Activated T-cell treated with anti-CD3 and anti-CD28 coated beads, Interleukin-2, amount 50 U/mL, for 24 hours (primary cell): ENCODE measurements at regions not wholly inside any gene's neighbourhood (a gene's known extent, or its start where the extent isn't known, plus 50 kb on each side); places are given as distances from the start of the nearest gene placed in this dataset.
A peak's percentile ranks its signal among the peaks of the same experiment; 100 is the strongest.
"Not testable (repeated sequence)": the region's sequence is repeated elsewhere in the genome, so short reads cannot be mapped to it uniquely, and the experiment has no call there.

ENCODE experiments used
- DNase-seq: peaks from one replicate; pipeline ENCODE4 v3.0.0-alpha.2; 2020
- H3K27ac Mint-ChIP-seq: 2 replicates; pipeline ENCODE4 v1.8.0; 2020; ENCODE audit warnings: mild to moderate bottlenecking, mixed read lengths
- H3K27me3 Mint-ChIP-seq: 2 replicates; pipeline ENCODE4 v1.8.0; 2020; ENCODE audit warnings: mixed read lengths
- H3K36me3 Mint-ChIP-seq: 2 replicates; pipeline ENCODE4 v1.8.0; 2020; ENCODE audit warnings: low read depth, mixed read lengths
- H3K4me1 Mint-ChIP-seq: 2 replicates; pipeline ENCODE4 v1.8.0; 2020; ENCODE audit warnings: low read depth, mixed read lengths
- H3K4me3 Mint-ChIP-seq: 2 replicates; pipeline ENCODE4 v1.8.0; 2020; ENCODE audit warnings: mild to moderate bottlenecking, moderate library complexity, mixed read lengths
- H3K9me3 Mint-ChIP-seq: 2 replicates; pipeline ENCODE4 v1.8.0; 2020; ENCODE audit warnings: mixed read lengths

- no peaks in the 10 kb centered on the region for H3K9me3 Mint-ChIP-seq
- peaks cover 31% of the 10 kb centered on the region for H3K4me1 Mint-ChIP-seq
- no peak overlapping the region for H3K27ac Mint-ChIP-seq
- H3K27me3 Mint-ChIP-seq: peaks cover 57% of the 10 kb centered on the region
- no peak for DNase-seq
- no peak overlapping the region for H3K4me3 Mint-ChIP-seq
- H3K36me3 Mint-ChIP-seq: no peaks in the 10 kb centered on the region
Observed at GRCh38 chr1:10943991-10944730, 68.3 kb upstream of the TARDBP start.

GRCh38 chr1:10945991-10946509, 66.4 kb upstream of the TARDBP start:
- Mint-ChIP-seq H3K27ac (no peak overlapping the region), H3K4me3 (no peak overlapping the region), H3K27me3 (peaks cover 50% of the 10 kb centered on the region), H3K9me3 (no peaks in the 10 kb centered on the region), H3K36me3 (no peaks in the 10 kb centered on the region), H3K4me1 (peaks cover 12% of the 10 kb centered on the region)
- no peak for DNase-seq

- peaks cover 7% of the 10 kb centered on the region for H3K4me1 Mint-ChIP-seq
- H3K4me3 Mint-ChIP-seq: no peak overlapping the region
- no peaks in the 10 kb centered on the region for H3K36me3 Mint-ChIP-seq
- DNase-seq: no peak
- H3K9me3 Mint-ChIP-seq: no peaks in the 10 kb centered on the region
- H3K27ac Mint-ChIP-seq: no peak overlapping the region
- peaks cover 39% of the 10 kb centered on the region for H3K27me3 Mint-ChIP-seq
Observed at GRCh38 chr1:10947181-10947580, 65.3 kb upstream of the TARDBP start.

- Mint-ChIP-seq H3K27ac (no peak overlapping the region), H3K4me3 (no peak overlapping the region), H3K36me3 (no peaks in the 10 kb centered on the region), H3K4me1 (peaks cover 5% of the 10 kb centered on the region), H3K27me3 (peaks cover 34% of the 10 kb centered on the region), H3K9me3 (no peaks in the 10 kb centered on the region)
- DNase-seq: no peak
Observed at GRCh38 chr1:10947691-10948462, 64.6 kb upstream of the TARDBP start.

- Mint-ChIP-seq H3K27ac (no peak overlapping the region), H3K4me1 (peaks cover 5% of the 10 kb centered on the region), H3K4me3 (no peak overlapping the region), H3K36me3 (no peaks in the 10 kb centered on the region), H3K9me3 (no peaks in the 10 kb centered on the region), H3K27me3 (peaks cover 32% of the 10 kb centered on the region)
- no peak for DNase-seq
Observed at GRCh38 chr1:10948463-10948775, 64.0 kb upstream of the TARDBP start.

- Mint-ChIP-seq H3K36me3 (no peaks in the 10 kb centered on the region), H3K27ac (no peak overlapping the region), H3K4me3 (no peak overlapping the region), H3K27me3 (peaks cover 13% of the 10 kb centered on the region), H3K9me3 (no peaks in the 10 kb centered on the region), H3K4me1 (no peaks in the 10 kb centered on the region)
- no peak for DNase-seq
Observed at GRCh38 chr1:10950316-10951172, 61.9 kb upstream of the TARDBP start.

GRCh38 chr1:10951298-10951697, 61.2 kb upstream of the TARDBP start:
- not testable (repeated sequence) for DNase-seq, H3K27me3 Mint-ChIP-seq, H3K36me3 Mint-ChIP-seq, H3K4me1 Mint-ChIP-seq, H3K27ac Mint-ChIP-seq, H3K9me3 Mint-ChIP-seq, H3K4me3 Mint-ChIP-seq

GRCh38 chr1:10951961-10952360, 60.5 kb upstream of the TARDBP start:
- no peaks in the 10 kb centered on the region for H3K36me3 Mint-ChIP-seq
- DNase-seq: no peak
- no peaks in the 10 kb centered on the region for H3K9me3 Mint-ChIP-seq
- no peak overlapping the region for H3K27ac Mint-ChIP-seq
- peaks cover 7% of the 10 kb centered on the region for H3K27me3 Mint-ChIP-seq
- no peaks in the 10 kb centered on the region for H3K4me1 Mint-ChIP-seq
- H3K4me3 Mint-ChIP-seq: no peak overlapping the region

- no peaks in the 10 kb centered on the region for H3K36me3 Mint-ChIP-seq
- DNase-seq: no peak
- no peaks in the 10 kb centered on the region for H3K4me1 Mint-ChIP-seq
- H3K9me3 Mint-ChIP-seq: no peaks in the 10 kb centered on the region
- peaks cover 6% of the 10 kb centered on the region for H3K27me3 Mint-ChIP-seq
- H3K27ac Mint-ChIP-seq: no peak overlapping the region
- H3K4me3 Mint-ChIP-seq: no peak overlapping the region
Observed at GRCh38 chr1:10953505-10954193, 58.8 kb upstream of the TARDBP start.

- no peaks in the 10 kb centered on the region for H3K4me1 Mint-ChIP-seq
- H3K9me3 Mint-ChIP-seq: no peaks in the 10 kb centered on the region
- peaks cover 19% of the 10 kb centered on the region for H3K27me3 Mint-ChIP-seq
- DNase-seq: no peak
- H3K27ac Mint-ChIP-seq: no peak overlapping the region
- H3K36me3 Mint-ChIP-seq: no peaks in the 10 kb centered on the region
- no peak overlapping the region for H3K4me3 Mint-ChIP-seq
Observed at GRCh38 chr1:10957133-10957532, 55.3 kb upstream of the TARDBP start.

GRCh38 chr1:10958614-10959013, 53.8 kb upstream of the TARDBP start:
- H3K36me3 Mint-ChIP-seq: no peaks in the 10 kb centered on the region
- H3K4me3 Mint-ChIP-seq: no peak overlapping the region
- peaks cover 21% of the 10 kb centered on the region for H3K27me3 Mint-ChIP-seq
- no peak for DNase-seq
- H3K27ac Mint-ChIP-seq: no peak overlapping the region
- H3K9me3 Mint-ChIP-seq: no peaks in the 10 kb centered on the region
- H3K4me1 Mint-ChIP-seq: no peaks in the 10 kb centered on the region

- peak; percentile 88 for DNase-seq
- Mint-ChIP-seq H3K36me3 (no peaks in the 10 kb centered on the region), H3K4me1 (peaks cover 10% of the 10 kb centered on the region), H3K27me3 (peaks cover 37% of the 10 kb centered on the region), H3K9me3 (no peaks in the 10 kb centered on the region), H3K27ac (no peak overlapping the region), H3K4me3 (no peak overlapping the region)
Observed at GRCh38 chr1:10960411-10961299, 51.8 kb upstream of the TARDBP start.

GRCh38 chr1:10961300-10961833, 51.1 kb upstream of the TARDBP start:
- Mint-ChIP-seq H3K27me3 (peaks cover 40% of the 10 kb centered on the region), H3K9me3 (no peaks in the 10 kb centered on the region), H3K4me3 (no peak overlapping the region)

More at GRCh38 chr1:10961300-10961833, 51.1 kb upstream of the TARDBP start:
- no peaks in the 10 kb centered on the region for H3K36me3 Mint-ChIP-seq
- no peak for DNase-seq
- no peak overlapping the region for H3K27ac Mint-ChIP-seq
- peaks cover 13% of the 10 kb centered on the region for H3K4me1 Mint-ChIP-seq
